Aorta (tissue), 5 donors: ENCODE measurements at regions not wholly inside any gene's neighbourhood (a gene's known extent, or its start where the extent isn't known, plus 50 kb on each side); places are given as distances from the start of the nearest gene placed in this dataset.

Source experiments
- ATAC-seq: fragments of 200-7000 bp; cut with Tn5 transposase; one replicate; pipeline ENCODE4 v1.9.1; 2022; ENCODE audit warnings: moderate library complexity; ENCODE audit not compliant: low FRiP score
- DNase-seq, 2 donors: peaks; one replicate each; pipeline ENCODE4 v3.0.0-alpha.2; 2020
- H3K27ac ChIP-seq, 2 donors: one replicate each; pipeline ENCODE4 v1.5.1; 2013; ENCODE audit warnings: low read length in 2 of 2, mild to moderate bottlenecking in 2 of 2, moderate library complexity in 2 of 2, control low read depth in 1 of 2, inconsistent platforms in 1 of 2, low read depth in 1 of 2
- H3K27me3 ChIP-seq, 2 donors: one replicate each; pipeline ENCODE4 v1.6.1; 2013; ENCODE audit warnings: control low read depth in 1 of 2, low read length in 1 of 2, mild to moderate bottlenecking in 1 of 2, moderate library complexity in 1 of 2; ENCODE audit not compliant: insufficient read depth in 2 of 2, control insufficient read depth in 1 of 2
- H3K36me3 ChIP-seq, 2 donors: one replicate each; pipeline ENCODE4 v1.6.1; 2013; ENCODE audit warnings: control low read depth in 1 of 2, low read length in 1 of 2, mild to moderate bottlenecking in 1 of 2; ENCODE audit not compliant: insufficient read depth in 2 of 2, control insufficient read depth in 1 of 2
- H3K4me1 ChIP-seq, 2 donors: one replicate each; pipeline ENCODE4 v1.6.1; 2013; ENCODE audit warnings: low read length in 2 of 2, control low read depth in 1 of 2, mild to moderate bottlenecking in 1 of 2, moderate library complexity in 1 of 2; ENCODE audit not compliant: insufficient read depth in 2 of 2, control insufficient read depth in 1 of 2
- H3K4me3 ChIP-seq, 2 donors: one replicate each; pipeline ENCODE4 v1.5.1; 2013; ENCODE audit warnings: low read length in 2 of 2, control low read depth in 1 of 2, mild to moderate bottlenecking in 1 of 2
- H3K9me3 ChIP-seq: one replicate; pipeline ENCODE4 v1.6.1; 2013; ENCODE audit warnings: mild to moderate bottlenecking, low read length; ENCODE audit not compliant: control insufficient read depth
- WGBS, 2 donors: extraction: QIAGEN DNeasy Blood & Tissue Kit; methylation state at CpG; one replicate each; pipeline ENCODE4 v1.1.7; 2013; 5-methylcytosine and 5-hydroxymethylcytosine counted together
- intact Hi-C, 2 donors: fragments of 100-400 bp; cut with DNase I; formaldehyde crosslinking; loops; one replicate each; pipeline versions ENCODE4 v1.14.2 to v1.15.0; 2022
- donor health status: healthy with polysubstance abuse.
- donor health status: Bipolar disorder and iron deficiency.
- donor health status: DM: no; HTN: no; CAD: no.
- donor health status: DM: no; HTN: no; CAD: no.
- donor health status: DM: yes; HTN: yes; CAD: no.

GRCh38 chr11:119844808-119845207 is 115.8 kb upstream of the NECTIN1 start:
- H3K27ac ChIP-seq, result no peak overlapping the region
- H3K4me3 ChIP-seq, result no peak overlapping the region
- WGBS, 2 donors, result 24 to 25% methylated on average over 4 of the region's 4 CpGs
- intact Hi-C loops, result no loop called here
- H3K36me3 ChIP-seq, result no peaks in the 10 kb centered on the region
- H3K9me3 ChIP-seq, result peaks cover 7% of the 10 kb centered on the region
- DNase-seq (no peak), ATAC-seq (no peak)
- no peaks in the 10 kb centered on the region for H3K27me3 ChIP-seq
- H3K4me1 ChIP-seq, result no peaks in the 10 kb centered on the region

DNA sequence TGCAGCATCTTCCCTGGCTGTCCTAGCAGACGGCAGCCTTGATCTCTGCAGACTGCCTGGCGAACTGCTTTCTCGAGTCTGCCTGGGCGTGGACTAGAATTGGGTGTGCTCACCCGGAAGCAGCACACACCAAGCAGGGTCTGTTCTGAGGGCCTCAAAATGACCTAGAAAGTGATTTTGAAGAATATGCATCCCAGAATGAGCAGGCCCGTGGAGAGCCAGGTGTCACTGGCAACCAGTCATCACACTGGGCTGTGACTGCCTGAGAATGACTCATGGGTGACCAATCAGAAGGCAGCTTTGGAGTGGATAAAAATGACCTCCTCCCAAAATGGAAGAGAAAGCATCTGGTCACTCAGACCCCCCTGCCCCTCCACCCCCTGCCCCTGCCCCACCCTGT is 114.9 kb upstream of the NECTIN1 start:
- no peaks in the 10 kb centered on the region for H3K4me1 ChIP-seq
- DNase-seq, result no peak
- H3K27me3 ChIP-seq, result no peaks in the 10 kb centered on the region
- intact Hi-C loops, result no loop called here
- no peaks in the 10 kb centered on the region for H3K36me3 ChIP-seq
- H3K4me3 ChIP-seq, result no peak overlapping the region
- no peak overlapping the region for H3K27ac ChIP-seq
- no peak for ATAC-seq
- WGBS, 2 donors, result 70 to 76% methylated on average over 6 of the region's 6 CpGs
- peaks cover 7% of the 10 kb centered on the region for H3K9me3 ChIP-seq

GRCh38 chr11:119842731-119843130 is 113.7 kb upstream of the NECTIN1 start:
- Histone ChIP-seq H3K36me3 (no peaks in the 10 kb centered on the region), H3K4me3 (no peak overlapping the region), H3K4me1 (no peaks in the 10 kb centered on the region), H3K27ac (no peak overlapping the region), H3K27me3 (no peaks in the 10 kb centered on the region), H3K9me3 (peaks cover 7% of the 10 kb centered on the region)
- DNase-seq, result no peak
- WGBS, 2 donors, result 75 to 93% methylated on average over 4 of the region's 4 CpGs
- ATAC-seq, result no peak
- intact Hi-C loops, result no loop called here

- Histone ChIP-seq H3K4me3 (no peak overlapping the region), H3K9me3 (no peaks in the 10 kb centered on the region), H3K36me3 (no peaks in the 10 kb centered on the region), H3K27ac (no peak overlapping the region), H3K4me1 (no peaks in the 10 kb centered on the region), H3K27me3 (no peaks in the 10 kb centered on the region)
- DNase-seq (no peak), ATAC-seq (no peak)
- intact Hi-C loops, result no loop called here
- WGBS, 2 donors, result 28 to 32% methylated on average over 13 of the region's 13 CpGs
Measured at GRCh38 chr11:119839476-119840133, 110.6 kb upstream of the NECTIN1 start.

- Histone ChIP-seq H3K4me3 (no peak overlapping the region), H3K4me1 (no peaks in the 10 kb centered on the region), H3K9me3 (no peaks in the 10 kb centered on the region), H3K36me3 (no peaks in the 10 kb centered on the region), H3K27ac (no peak overlapping the region), H3K27me3 (no peaks in the 10 kb centered on the region)
- ATAC-seq (no peak), DNase-seq (no peak)
- 43 to 46% methylated on average over 7 to 8 of the region's 8 CpGs for WGBS, 2 donors
- intact Hi-C loops, result no loop called here
Measured at GRCh38 chr11:119835753-119836152, 106.8 kb upstream of the NECTIN1 start.

GRCh38 chr11:119832202-119832935 is 103.4 kb upstream of the NECTIN1 start:
- H3K4me3 ChIP-seq, result no peak overlapping the region
- no peaks in the 10 kb centered on the region for H3K36me3 ChIP-seq
- no peak overlapping the region for H3K27ac ChIP-seq
- no peaks in the 10 kb centered on the region for H3K4me1 ChIP-seq
- DNase-seq (no peak), ATAC-seq (no peak)
- WGBS, 2 donors, result 56 to 62% methylated on average over 11 of the region's 11 CpGs
- H3K27me3 ChIP-seq, result no peaks in the 10 kb centered on the region
- H3K9me3 ChIP-seq, result no peaks in the 10 kb centered on the region
- intact Hi-C loops, result no loop called here

DNA sequence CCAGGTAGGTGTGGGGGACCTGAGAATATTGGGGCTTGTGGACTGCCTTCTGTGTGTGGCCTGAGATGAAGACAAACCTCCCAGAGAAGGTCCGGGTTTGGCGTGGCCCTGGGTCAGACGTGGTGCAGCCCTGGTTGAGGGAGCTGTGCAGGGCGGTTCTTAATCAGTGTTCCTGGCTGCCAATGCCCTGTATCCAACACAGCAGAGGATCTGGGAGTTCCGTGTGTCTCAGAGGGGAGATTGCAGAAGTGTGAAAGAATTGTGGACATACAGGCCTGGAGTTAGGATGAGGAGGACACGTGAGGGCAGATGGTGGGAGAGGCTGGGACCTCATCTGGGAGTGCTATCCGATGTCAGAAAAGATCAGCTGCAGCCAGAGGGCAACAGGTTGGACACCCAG is 102.0 kb upstream of the NECTIN1 start:
- intact Hi-C loops, result no loop called here

GRCh38 chr11:119830400-119830799 is 101.4 kb upstream of the NECTIN1 start:
- Histone ChIP-seq H3K27me3 (no peaks in the 10 kb centered on the region), H3K9me3 (peaks cover 1% of the 10 kb centered on the region), H3K36me3 (no peaks in the 10 kb centered on the region), H3K4me3 (no peak overlapping the region), H3K27ac (no peak overlapping the region), H3K4me1 (no peaks in the 10 kb centered on the region)
- ATAC-seq, result no peak
- 91 to 95% methylated on average over 6 of the region's 6 CpGs for WGBS, 2 donors
- intact Hi-C loops, result no loop called here
- DNase-seq, result no peak

More for the DNA sequence above, 102.0 kb upstream of the NECTIN1 start:
- Histone ChIP-seq H3K4me3 (no peak overlapping the region), H3K4me1 (no peaks in the 10 kb centered on the region), H3K27me3 (no peaks in the 10 kb centered on the region), H3K27ac (no peak overlapping the region), H3K9me3 (peaks cover 1% of the 10 kb centered on the region), H3K36me3 (no peaks in the 10 kb centered on the region)
- ATAC-seq, result no peak
- DNase-seq, result no peak
- WGBS, 2 donors, result 81 to 88% methylated on average over 7 of the region's 7 CpGs

- Histone ChIP-seq H3K9me3 (peaks cover 1% of the 10 kb centered on the region), H3K4me1 (no peaks in the 10 kb centered on the region), H3K36me3 (no peaks in the 10 kb centered on the region), H3K27me3 (no peaks in the 10 kb centered on the region), H3K27ac (no peak overlapping the region), H3K4me3 (no peak overlapping the region)
- WGBS, 2 donors, result 73 to 78% methylated on average over 3 of the region's 3 CpGs
- DNase-seq (no peak), ATAC-seq (no peak)
- intact Hi-C loops, result no loop called here
Measured at GRCh38 chr11:119829402-119829801, 100.4 kb upstream of the NECTIN1 start.
